ENCODE measurements at regions not wholly inside any gene's neighbourhood (a gene's known extent, or its start where the extent isn't known, plus 50 kb on each side); places are given as distances from the start of the nearest gene placed in this dataset.
"Not testable (repeated sequence)": the region's sequence is repeated elsewhere in the genome, so short reads cannot be mapped to it uniquely, and the experiment has no call there.

GRCh38 chr5:105617436-105618215, 2053.1 kb downstream of the EFNA5 start:
- Mint-ChIP-seq H3K4me3 (no peak overlapping the region), H3K27ac (no peak overlapping the region), H3K27me3 (no peaks in the 10 kb centered on the region), H3K9me3 (ENCODE audit: low read depth) (peaks cover 3% of the 10 kb centered on the region), H3K36me3 (ENCODE audit: low read depth) (no peaks in the 10 kb centered on the region), H3K4me1 (no peaks in the 10 kb centered on the region)
- DNase-seq (no peak), ATAC-seq (no peak)
- ChIA-PET POLR2A (no interaction called here), CTCF (no interaction called here)
- intact Hi-C loops (cut with DNase I, micrococcal nuclease): no loop called here

GRCh38 chr5:105616599-105616998, 2054.0 kb upstream of the NUDT12 start:
- POLR2A ChIA-PET: no interaction called here
- CTCF ChIA-PET: no interaction called here
- H3K9me3 Mint-ChIP-seq (ENCODE audit: low read depth): peaks cover 2% of the 10 kb centered on the region
- no peak for ATAC-seq
- intact Hi-C loops (cut with DNase I, micrococcal nuclease): no loop called here
- no peaks in the 10 kb centered on the region for H3K27me3 Mint-ChIP-seq
- no peak overlapping the region for H3K4me3 Mint-ChIP-seq
- no peaks in the 10 kb centered on the region for H3K4me1 Mint-ChIP-seq
- H3K36me3 Mint-ChIP-seq (ENCODE audit: low read depth): no peaks in the 10 kb centered on the region
- no peak overlapping the region for H3K27ac Mint-ChIP-seq
- DNase-seq: no peak

GRCh38 chr5:105602406-105602805, 2039.8 kb upstream of the NUDT12 start:
- ATAC-seq; DNase-seq; H3K4me1 Mint-ChIP-seq; H3K27me3 Mint-ChIP-seq; CTCF ChIA-PET; POLR2A ChIA-PET; H3K4me3 Mint-ChIP-seq; H3K27ac Mint-ChIP-seq; H3K36me3 Mint-ChIP-seq (ENCODE audit: low read depth); intact Hi-C loops (cut with DNase I, micrococcal nuclease): not testable (repeated sequence)
- H3K9me3 Mint-ChIP-seq (ENCODE audit: low read depth): peaks cover 31% of the 10 kb centered on the region

- no peak for DNase-seq
- no peaks in the 10 kb centered on the region for H3K36me3 Mint-ChIP-seq (ENCODE audit: low read depth)
- no peak overlapping the region for H3K27ac Mint-ChIP-seq
- no peaks in the 10 kb centered on the region for H3K4me1 Mint-ChIP-seq
- CTCF ChIA-PET: no interaction called here
- intact Hi-C loops (cut with DNase I, micrococcal nuclease): no loop called here
- H3K4me3 Mint-ChIP-seq: no peak overlapping the region
- POLR2A ChIA-PET: no interaction called here
- no peak for ATAC-seq
- no peaks in the 10 kb centered on the region for H3K27me3 Mint-ChIP-seq
- H3K9me3 Mint-ChIP-seq (ENCODE audit: low read depth): peaks cover 12% of the 10 kb centered on the region
Measured at GRCh38 chr5:105593011-105593760, 2030.6 kb upstream of the NUDT12 start.

GRCh38 chr5:105587963-105588662, 2025.5 kb upstream of the NUDT12 start:
- H3K27ac Mint-ChIP-seq: no peak overlapping the region
- CTCF ChIA-PET: no interaction called here
- no peak for ATAC-seq

GRCh38 chr5:105581988-105582690, 2019.5 kb upstream of the NUDT12 start:
- H3K36me3 Mint-ChIP-seq (ENCODE audit: low read depth): no peaks in the 10 kb centered on the region
- no peaks in the 10 kb centered on the region for H3K4me1 Mint-ChIP-seq
- POLR2A ChIA-PET: no interaction called here
- no peak overlapping the region for H3K4me3 Mint-ChIP-seq
- peaks cover 14% of the 10 kb centered on the region for H3K9me3 Mint-ChIP-seq (ENCODE audit: low read depth)
- ATAC-seq (no peak), DNase-seq (no peak)
- no peak overlapping the region for H3K27ac Mint-ChIP-seq
- H3K27me3 Mint-ChIP-seq: no peaks in the 10 kb centered on the region
- intact Hi-C loops (cut with DNase I, micrococcal nuclease): no loop called here
- CTCF ChIA-PET: interaction anchor here (0.8 kb wide), 1 partner anchor 267 kb away, joined by 3 read pairs; no protein-coding TSS in a partner anchor

More at GRCh38 chr5:105587963-105588662, 2025.5 kb upstream of the NUDT12 start:
- no peak for DNase-seq
- Mint-ChIP-seq H3K36me3 (ENCODE audit: low read depth) (no peaks in the 10 kb centered on the region), H3K9me3 (ENCODE audit: low read depth) (peaks cover 10% of the 10 kb centered on the region), H3K27me3 (no peaks in the 10 kb centered on the region), H3K4me3 (no peak overlapping the region), H3K4me1 (no peaks in the 10 kb centered on the region)
- intact Hi-C loops (cut with DNase I, micrococcal nuclease): no loop called here
- POLR2A ChIA-PET: no interaction called here

GRCh38 chr5:105573575-105573974, 2011.0 kb upstream of the NUDT12 start:
- intact Hi-C loops (cut with DNase I, micrococcal nuclease): no loop called here
- Mint-ChIP-seq H3K27ac (no peak overlapping the region), H3K4me3 (no peak overlapping the region), H3K27me3 (no peaks in the 10 kb centered on the region), H3K4me1 (no peaks in the 10 kb centered on the region), H3K36me3 (ENCODE audit: low read depth) (no peaks in the 10 kb centered on the region), H3K9me3 (ENCODE audit: low read depth) (peaks cover 3% of the 10 kb centered on the region)
- CTCF ChIA-PET: interaction anchor here (0.6 kb wide), 1 partner anchor 69 kb away, joined by 3 read pairs; no protein-coding TSS in a partner anchor
- POLR2A ChIA-PET: no interaction called here
- ATAC-seq (no peak), DNase-seq (no peak)

- DNase-seq (no peak), ATAC-seq (no peak)
- intact Hi-C loops (cut with DNase I, micrococcal nuclease): no loop called here
- CTCF ChIA-PET: interaction anchor here (1.0 kb wide), 1 partner anchor 9 kb away, joined by 3 read pairs; no protein-coding TSS in a partner anchor
- Mint-ChIP-seq H3K4me3 (no peak overlapping the region), H3K9me3 (ENCODE audit: low read depth) (peaks cover 10% of the 10 kb centered on the region), H3K36me3 (ENCODE audit: low read depth) (no peaks in the 10 kb centered on the region), H3K27me3 (no peaks in the 10 kb centered on the region), H3K4me1 (no peaks in the 10 kb centered on the region), H3K27ac (no peak overlapping the region)
- POLR2A ChIA-PET: no interaction called here
Measured at GRCh38 chr5:105565531-105565930, 2002.9 kb upstream of the NUDT12 start.

- ChIA-PET POLR2A (no interaction called here), CTCF (no interaction called here)
- ATAC-seq (no peak), DNase-seq (no peak)
- Mint-ChIP-seq H3K4me3 (no peak overlapping the region), H3K27ac (no peak overlapping the region), H3K36me3 (ENCODE audit: low read depth) (no peaks in the 10 kb centered on the region), H3K9me3 (ENCODE audit: low read depth) (peaks cover 10% of the 10 kb centered on the region), H3K4me1 (no peaks in the 10 kb centered on the region), H3K27me3 (no peaks in the 10 kb centered on the region)
- intact Hi-C loops (cut with DNase I, micrococcal nuclease): no loop called here
Measured at GRCh38 chr5:105563842-105564241, 2001.3 kb upstream of the NUDT12 start.

- CTCF ChIA-PET: no interaction called here
- H3K27ac Mint-ChIP-seq: no peak overlapping the region
- no peak overlapping the region for H3K4me3 Mint-ChIP-seq
- ATAC-seq (no peak), DNase-seq (no peak)
- POLR2A ChIA-PET: no interaction called here
- no peaks in the 10 kb centered on the region for H3K4me1 Mint-ChIP-seq
- H3K36me3 Mint-ChIP-seq (ENCODE audit: low read depth): no peaks in the 10 kb centered on the region
- no peaks in the 10 kb centered on the region for H3K27me3 Mint-ChIP-seq
- intact Hi-C loops (cut with DNase I, micrococcal nuclease): no loop called here
- peaks cover 7% of the 10 kb centered on the region for H3K9me3 Mint-ChIP-seq (ENCODE audit: low read depth)
Measured at GRCh38 chr5:105554568-105555169, 1992.1 kb upstream of the NUDT12 start.

- ATAC-seq (no peak), DNase-seq (no peak)
- Mint-ChIP-seq H3K27ac (no peak overlapping the region), H3K4me3 (no peak overlapping the region), H3K27me3 (no peaks in the 10 kb centered on the region), H3K9me3 (ENCODE audit: low read depth) (peaks cover 4% of the 10 kb centered on the region), H3K36me3 (ENCODE audit: low read depth) (no peaks in the 10 kb centered on the region), H3K4me1 (no peaks in the 10 kb centered on the region)
- POLR2A ChIA-PET: no interaction called here
- intact Hi-C loops (cut with DNase I, micrococcal nuclease): no loop called here
- CTCF ChIA-PET: no interaction called here
Measured at GRCh38 chr5:105544300-105544699, 1981.7 kb upstream of the NUDT12 start.
